HG02981 (cell line): ENCODE measurements at regions not wholly inside any gene's neighbourhood (a gene's known extent, or its start where the extent isn't known, plus 50 kb on each side); places are given as distances from the start of the nearest gene placed in this dataset.
"Not testable (repeated sequence)": the region's sequence is repeated elsewhere in the genome, so short reads cannot be mapped to it uniquely, and the experiment has no call there.

Experiments used
- ATAC-seq: cut with Tn5 transposase; IDR thresholded peaks from one replicate; pipeline ENCODE4 v1.9.1; 2021; ENCODE audit warnings: mild to moderate bottlenecking, moderate library complexity; ENCODE audit not compliant: unreplicated experiment

DNA sequence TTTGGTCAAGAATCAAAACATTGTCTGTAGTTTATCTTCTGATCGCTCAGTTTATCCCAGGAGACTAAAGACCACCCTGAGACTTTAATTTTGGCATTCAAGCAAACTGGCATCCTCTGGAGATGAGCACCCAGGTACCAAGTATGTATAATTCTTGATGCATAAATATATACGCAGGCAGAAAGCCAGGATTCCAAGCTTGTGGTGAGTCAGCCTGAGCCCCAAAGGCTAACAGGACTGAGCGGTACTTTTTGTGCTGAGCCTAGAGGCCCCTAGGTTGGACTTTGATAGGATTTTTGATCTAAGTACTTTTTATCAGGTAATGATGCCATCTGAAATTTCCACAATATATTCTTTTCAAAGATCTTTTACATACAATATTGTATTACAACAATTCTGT lies 301.3 kb downstream of the TFAP2B start:
- no peak for ATAC-seq

DNA sequence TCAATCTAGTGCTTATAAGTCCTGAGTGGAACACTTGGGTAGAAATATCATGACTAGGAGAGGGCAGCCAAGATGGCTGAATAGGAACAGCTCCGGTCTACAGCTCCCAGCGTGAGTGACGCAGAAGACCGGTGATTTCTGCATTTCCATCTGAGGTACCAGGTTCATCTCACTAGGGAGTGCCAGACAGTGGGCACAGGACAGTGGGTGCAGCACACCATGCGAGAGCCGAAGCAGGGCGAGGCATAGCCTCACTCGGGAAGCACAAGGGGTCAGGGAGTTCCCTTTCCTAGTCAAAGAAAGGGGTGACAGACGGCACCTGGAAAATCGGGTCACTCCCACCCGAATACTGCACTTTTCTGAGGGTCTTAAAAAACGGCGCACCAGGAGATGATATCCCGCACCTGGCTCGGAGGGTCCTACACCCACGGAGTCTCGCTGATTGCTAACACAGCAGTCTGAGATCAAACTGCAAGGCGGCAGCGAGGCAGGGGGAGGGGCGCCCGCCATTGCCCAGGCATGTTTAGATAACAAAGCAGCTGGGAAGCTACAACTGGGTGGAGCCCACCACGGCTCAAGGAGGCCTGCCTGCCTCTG lies 302.8 kb downstream of the TFAP2B start:
- not testable (repeated sequence) for ATAC-seq

- ATAC-seq: no peak
Measured at GRCh38 chr6:51129043-51129442, 310.4 kb downstream of the TFAP2B start.

DNA sequence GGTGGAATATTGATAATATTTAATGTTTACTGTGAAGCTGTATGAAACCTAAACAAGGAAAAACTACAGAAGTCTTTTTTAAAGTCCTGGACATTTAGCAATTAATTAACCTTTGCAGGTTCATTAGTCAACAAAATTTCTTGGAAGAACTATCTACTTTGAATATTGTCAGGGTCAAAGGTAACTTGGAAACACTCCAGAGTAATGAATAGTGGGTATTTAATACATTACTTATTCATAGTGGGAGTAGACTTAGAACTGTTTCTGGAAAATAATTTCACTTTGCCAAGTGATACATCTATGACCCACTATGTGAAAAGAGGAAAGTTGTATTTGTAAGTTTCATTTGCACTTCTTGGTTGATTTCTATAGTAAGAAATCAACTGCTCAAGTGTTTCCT lies 319.1 kb downstream of the TFAP2B start:
- ATAC-seq: no peak

DNA sequence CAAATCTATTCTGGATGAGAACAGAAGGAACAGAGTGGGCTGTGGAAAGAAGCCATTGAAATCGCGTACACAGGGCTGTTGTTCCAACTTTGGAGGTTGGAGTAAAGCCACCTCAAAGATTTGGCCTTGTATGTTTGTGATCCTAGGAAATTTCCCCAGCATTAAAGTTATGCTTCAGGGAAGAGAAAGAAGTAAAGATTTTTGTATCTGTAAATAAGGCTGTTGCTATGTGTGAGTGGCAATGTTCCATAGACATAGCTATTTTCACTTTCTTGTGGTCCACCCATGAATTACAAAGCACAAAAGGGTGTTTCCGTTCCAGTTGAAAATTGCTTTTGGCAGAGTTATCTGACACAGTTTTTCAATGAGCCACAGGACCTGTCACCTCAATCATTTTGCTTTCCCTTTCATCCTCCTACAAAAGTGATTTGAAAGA lies 321.3 kb downstream of the TFAP2B start:
- ATAC-seq: no peak

DNA sequence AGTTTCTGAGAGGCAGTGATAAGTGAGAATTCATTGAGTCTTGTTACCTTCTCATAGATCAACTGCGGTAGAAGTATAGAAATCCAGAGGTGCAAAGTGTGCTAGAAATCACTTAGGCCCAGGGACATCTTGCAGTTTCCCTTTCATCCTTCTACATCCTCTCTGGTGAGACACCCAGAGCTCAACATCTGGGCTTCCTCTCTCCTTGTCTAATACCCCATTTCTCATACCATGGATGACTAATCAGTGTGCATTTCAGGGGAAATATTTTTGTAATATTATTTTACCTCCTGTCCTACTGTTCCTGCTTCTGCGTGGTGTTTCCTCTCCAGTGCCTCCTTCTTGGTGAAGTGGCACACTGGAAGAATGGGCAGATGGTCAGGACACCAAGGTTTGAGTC lies 322.4 kb downstream of the TFAP2B start:
- no peak for ATAC-seq

- ATAC-seq: no peak
Measured at GRCh38 chr6:51147756-51148155, 329.1 kb downstream of the TFAP2B start.

DNA sequence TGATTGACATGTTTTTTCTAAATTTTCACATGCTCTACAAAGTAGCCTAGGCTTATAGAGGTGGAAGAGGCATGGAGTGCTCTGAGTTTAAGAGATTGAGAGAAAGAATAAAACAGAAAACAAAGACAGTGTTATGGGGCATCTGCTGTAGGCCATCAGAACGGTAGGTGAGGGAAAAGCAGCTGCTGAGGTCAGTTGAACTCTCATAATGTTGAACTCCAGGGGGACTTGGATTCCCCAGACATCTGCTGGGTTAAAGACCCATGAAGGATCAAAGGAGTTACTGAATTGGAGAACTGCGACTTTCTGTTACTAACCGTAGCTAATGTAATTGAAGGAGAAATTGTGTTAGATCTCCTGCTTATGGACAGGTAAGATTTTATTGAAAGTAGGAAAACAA lies 333.9 kb downstream of the TFAP2B start:
- no peak for ATAC-seq

- no peak for ATAC-seq
Measured at GRCh38 chr6:51153109-51153508, 334.4 kb downstream of the TFAP2B start.

DNA sequence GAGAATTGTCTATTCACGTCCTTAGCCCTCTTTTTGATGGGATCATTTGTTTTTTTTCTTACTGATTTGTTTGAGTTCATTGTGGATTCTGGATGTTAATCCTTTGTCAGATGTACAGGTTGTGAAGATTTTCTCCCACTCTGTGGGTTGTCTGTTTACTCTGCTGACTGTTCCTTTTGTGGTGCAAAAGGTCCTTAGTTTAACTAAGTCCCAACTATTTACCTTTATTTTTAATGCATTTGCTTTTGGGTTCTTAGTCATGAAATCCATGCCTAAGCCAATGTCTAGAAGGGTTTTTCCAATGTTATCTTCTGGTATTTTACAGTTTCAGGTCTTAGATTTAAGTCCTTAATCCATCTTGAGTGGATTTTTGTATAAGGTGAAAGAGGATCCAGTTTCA lies 336.3 kb downstream of the TFAP2B start:
- ATAC-seq: not testable (repeated sequence)

DNA sequence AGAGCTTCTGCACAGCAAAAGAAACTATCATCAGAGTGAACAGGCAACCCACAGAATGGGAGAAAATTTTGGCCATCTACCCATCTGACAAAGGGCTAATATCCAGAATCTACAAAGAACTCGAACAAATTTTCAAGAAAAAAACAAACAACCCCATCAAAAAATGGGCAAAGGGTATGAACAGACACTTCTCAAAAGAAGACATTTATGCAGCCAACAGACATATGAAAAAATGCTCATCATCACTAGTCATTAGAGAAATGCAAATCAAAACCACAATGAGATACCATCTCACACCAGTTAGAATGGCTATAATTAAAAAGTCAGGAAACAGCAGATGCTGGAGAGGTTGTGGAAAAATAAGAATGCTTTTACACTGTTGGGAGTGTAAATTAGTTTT lies 340.6 kb downstream of the TFAP2B start:
- not testable (repeated sequence) for ATAC-seq

- ATAC-seq: no peak
Measured at GRCh38 chr6:51161752-51162151, 343.1 kb downstream of the TFAP2B start.

- no peak for ATAC-seq
Measured at GRCh38 chr6:51163843-51164529, 345.3 kb downstream of the TFAP2B start.

- no peak for ATAC-seq
Measured at GRCh38 chr6:51166914-51167313, 348.2 kb downstream of the TFAP2B start.

- ATAC-seq: no peak
Measured at GRCh38 chr6:51167468-51167867, 348.8 kb downstream of the TFAP2B start.

DNA sequence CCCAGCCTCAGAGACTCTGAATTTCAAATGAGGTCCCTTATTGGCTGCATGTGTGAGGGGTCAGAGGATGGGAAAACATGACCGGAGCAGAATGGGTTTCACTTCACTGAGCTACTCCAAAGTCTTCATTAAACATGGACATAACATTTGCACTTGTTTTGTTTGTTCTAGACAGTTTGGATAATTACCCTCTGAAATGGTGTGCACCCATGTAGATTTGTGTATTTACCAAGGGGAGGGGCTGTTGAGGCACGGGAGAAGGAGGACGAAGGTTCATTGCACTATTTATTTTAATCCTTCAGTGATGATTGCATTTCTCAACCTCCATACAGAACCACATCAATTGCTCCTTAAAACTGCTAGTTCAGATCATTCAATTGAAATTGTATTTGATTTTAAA lies 364.2 kb downstream of the TFAP2B start:
- no peak for ATAC-seq

DNA sequence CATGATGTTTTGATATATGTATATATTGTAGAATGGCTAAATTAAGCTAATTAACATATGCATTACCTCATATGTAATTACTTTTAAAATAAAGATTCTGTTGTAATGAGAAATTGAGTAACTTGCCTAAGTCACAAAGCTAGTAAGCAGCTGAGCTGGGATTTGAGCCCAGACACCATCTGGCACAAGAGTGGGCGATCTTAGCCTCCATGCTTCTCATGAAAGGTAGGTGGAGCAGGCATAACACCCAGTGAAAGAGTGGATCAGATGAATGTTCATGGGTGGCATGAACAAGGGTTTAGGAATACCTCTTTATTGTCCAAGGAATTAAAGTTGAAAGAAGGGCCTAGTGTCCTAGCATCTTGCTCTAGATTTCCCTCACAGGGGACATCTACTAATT lies 365.4 kb downstream of the TFAP2B start:
- no peak for ATAC-seq

DNA sequence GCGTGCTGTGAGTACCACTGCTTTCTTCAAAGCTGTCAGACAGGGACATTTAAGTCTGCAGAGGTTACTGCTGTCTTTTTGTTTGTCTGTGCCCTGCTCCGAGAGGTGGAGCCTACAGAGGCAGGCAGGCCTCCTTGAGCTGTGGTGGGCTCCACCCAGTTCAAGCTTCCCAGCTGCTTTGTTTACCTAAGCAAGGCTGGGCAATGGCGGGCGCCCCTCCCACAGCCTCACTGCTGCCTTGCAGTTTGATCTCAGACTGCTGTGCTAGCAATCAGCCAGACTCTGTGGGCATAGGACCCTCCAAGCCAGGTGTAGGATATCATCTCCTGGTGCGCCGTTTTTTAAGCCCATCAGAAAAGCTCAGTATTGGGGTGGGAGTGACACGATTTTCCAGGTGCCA lies 374.5 kb downstream of the TFAP2B start:
- ATAC-seq: not testable (repeated sequence)

- peak; percentile 85 for ATAC-seq
Measured at GRCh38 chr6:51199105-51199552, 380.5 kb downstream of the TFAP2B start.

GRCh38 chr6:51199733-51200260 lies 381.1 kb downstream of the TFAP2B start:
- ATAC-seq: no peak

- no peak for ATAC-seq
Measured at GRCh38 chr6:51200676-51201075, 382.0 kb downstream of the TFAP2B start.

DNA sequence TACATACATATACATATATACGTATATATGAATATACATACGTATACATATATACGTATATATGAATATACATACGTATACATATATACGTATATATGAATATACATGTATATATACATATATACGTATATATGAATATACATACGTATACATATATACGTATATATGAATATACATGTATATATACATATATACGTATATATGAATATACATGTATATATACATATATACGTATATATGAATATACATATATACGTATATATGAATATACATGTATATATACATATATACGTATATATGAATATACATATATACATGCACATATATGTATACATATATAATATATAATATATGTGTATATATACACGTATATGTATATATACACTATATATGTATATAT lies 384.0 kb downstream of the TFAP2B start:
- not testable (repeated sequence) for ATAC-seq
